Activated T-helper 2 cell treated with anti-CD3 and anti-CD28 coated beads, Interferon-gamma antibody, Interleukin-2, Interleukin-4, amounts not matched to agents 10 μg/mL and 5 μg/mL and 100 μg/mL, durations not matched to agents 14 hours and 24 hours and 36 hours (primary cell): ENCODE measurements at regions not wholly inside any gene's neighbourhood (a gene's known extent, or its start where the extent isn't known, plus 50 kb on each side); places are given as distances from the start of the nearest gene placed in this dataset.
"Not testable (repeated sequence)": the region's sequence is repeated elsewhere in the genome, so short reads cannot be mapped to it uniquely, and the experiment has no call there.

Experiments
- DNase-seq: peaks from one replicate; pipeline ENCODE4 v3.0.0; 2021; ENCODE audit warnings: low spot score
- H3K27ac Mint-ChIP-seq: one replicate; pipeline ENCODE4 v1.8.0; 2021; ENCODE audit warnings: mixed read lengths
- H3K27me3 Mint-ChIP-seq: one replicate; pipeline ENCODE4 v1.8.0; 2021; ENCODE audit warnings: low read depth, mixed read lengths
- H3K36me3 Mint-ChIP-seq: one replicate; pipeline ENCODE4 v1.8.0; 2021; ENCODE audit warnings: low read depth, mixed read lengths
- H3K4me1 Mint-ChIP-seq: one replicate; pipeline ENCODE4 v1.8.0; 2021; ENCODE audit warnings: low read depth, mixed read lengths
- H3K4me3 Mint-ChIP-seq: one replicate; pipeline ENCODE4 v1.8.0; 2021; ENCODE audit warnings: low read depth, mild to moderate bottlenecking, moderate library complexity, mixed read lengths
- H3K9me3 Mint-ChIP-seq: one replicate; pipeline ENCODE4 v1.8.0; 2021; ENCODE audit warnings: mixed read lengths
- intact Hi-C: fragments of 100-400 bp; cut with micrococcal nuclease; formaldehyde crosslinking; loops from one replicate; pipeline ENCODE4 v1.15.1; 2023

- Mint-ChIP-seq H3K9me3 (no peaks in the 10 kb centered on the region), H3K27me3 (no peaks in the 10 kb centered on the region), H3K36me3 (no peaks in the 10 kb centered on the region), H3K27ac (no peak overlapping the region), H3K4me1 (no peaks in the 10 kb centered on the region), H3K4me3 (no peak overlapping the region)
- intact Hi-C loops = no loop called here
- no peak for DNase-seq
These were observed 606.4 kb upstream of the NR3C2 start for GRCh38 chr4:149048451-149049143.

GRCh38 chr4:149047368-149047767 lies 605.2 kb upstream of the NR3C2 start:
- Mint-ChIP-seq H3K9me3 (no peaks in the 10 kb centered on the region), H3K4me1 (no peaks in the 10 kb centered on the region), H3K4me3 (no peak overlapping the region), H3K36me3 (no peaks in the 10 kb centered on the region), H3K27me3 (no peaks in the 10 kb centered on the region), H3K27ac (no peak overlapping the region)
- intact Hi-C loops = no loop called here
- no peak for DNase-seq

GRCh38 chr4:149045731-149046130 lies 603.5 kb upstream of the NR3C2 start:
- no peaks in the 10 kb centered on the region for H3K9me3 Mint-ChIP-seq

GRCh38 chr4:149039786-149040185 lies 597.6 kb upstream of the NR3C2 start:
- H3K9me3 Mint-ChIP-seq, intact Hi-C loops, H3K27ac Mint-ChIP-seq, H3K4me1 Mint-ChIP-seq, DNase-seq, H3K36me3 Mint-ChIP-seq, H3K27me3 Mint-ChIP-seq, H3K4me3 Mint-ChIP-seq: not testable (repeated sequence)

More at GRCh38 chr4:149045731-149046130, 603.5 kb upstream of the NR3C2 start:
- H3K27ac Mint-ChIP-seq = no peak overlapping the region
- no peaks in the 10 kb centered on the region for H3K27me3 Mint-ChIP-seq
- H3K4me1 Mint-ChIP-seq = no peaks in the 10 kb centered on the region
- no peaks in the 10 kb centered on the region for H3K36me3 Mint-ChIP-seq
- intact Hi-C loops = no loop called here
- H3K4me3 Mint-ChIP-seq = no peak overlapping the region
- no peak for DNase-seq

DNA sequence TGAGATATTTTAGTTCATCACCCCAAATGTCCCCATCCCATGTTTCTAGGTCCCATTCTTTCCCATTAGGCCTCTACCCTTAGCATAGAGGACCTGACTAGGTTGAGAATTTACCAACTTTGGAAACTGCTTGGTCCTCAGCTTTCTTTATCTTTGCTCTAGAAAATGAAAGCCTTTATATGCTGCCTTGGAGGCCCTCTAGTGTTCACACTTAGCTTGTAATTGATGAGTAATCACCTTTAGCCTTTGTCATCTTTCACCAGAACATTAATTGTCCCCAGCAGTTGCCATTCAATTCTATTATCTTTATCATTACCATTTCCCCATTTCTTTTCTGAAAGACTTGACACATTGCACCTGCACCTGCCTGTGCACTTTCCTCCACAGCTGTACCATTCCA lies 589.2 kb upstream of the NR3C2 start:
- H3K9me3 Mint-ChIP-seq = no peaks in the 10 kb centered on the region
- no peak overlapping the region for H3K27ac Mint-ChIP-seq
- no peak for DNase-seq
- intact Hi-C loops = no loop called here
- H3K36me3 Mint-ChIP-seq = no peaks in the 10 kb centered on the region
- H3K27me3 Mint-ChIP-seq = no peaks in the 10 kb centered on the region
- no peak overlapping the region for H3K4me3 Mint-ChIP-seq
- H3K4me1 Mint-ChIP-seq = no peaks in the 10 kb centered on the region

DNA sequence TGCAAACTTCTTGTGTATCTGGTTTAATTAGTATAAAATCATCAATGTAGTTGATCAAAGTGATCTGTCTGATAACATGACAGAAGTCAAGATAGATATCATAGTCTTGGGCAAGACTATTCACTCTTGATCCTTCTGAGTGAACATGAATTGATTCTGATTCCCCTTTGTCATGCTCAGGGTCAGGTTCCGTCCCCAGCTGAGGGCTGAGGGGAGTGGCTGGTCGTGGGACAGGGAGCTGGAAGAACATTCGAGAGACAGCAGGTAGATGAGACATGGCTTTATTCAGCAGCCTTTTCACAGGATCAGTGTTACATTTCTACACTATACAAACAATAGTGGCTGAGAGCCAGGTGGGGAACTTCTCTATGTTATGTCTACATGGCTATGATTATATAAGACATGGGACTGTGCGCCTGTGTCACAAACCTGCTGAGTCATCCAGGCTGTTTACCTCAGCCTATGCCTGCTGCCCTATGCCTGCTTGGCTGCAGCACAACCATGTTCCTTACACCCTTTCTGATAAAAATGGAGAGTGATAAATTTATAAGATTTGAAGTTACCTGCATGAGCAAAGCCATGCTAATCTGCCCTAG lies 586.9 kb upstream of the NR3C2 start:
- no peaks in the 10 kb centered on the region for H3K27me3 Mint-ChIP-seq
- no peak overlapping the region for H3K27ac Mint-ChIP-seq
- no peak for DNase-seq

GRCh38 chr4:149026696-149027095 lies 584.5 kb upstream of the NR3C2 start:
- H3K4me3 Mint-ChIP-seq = no peak overlapping the region
- H3K27ac Mint-ChIP-seq = no peak overlapping the region
- no peaks in the 10 kb centered on the region for H3K9me3 Mint-ChIP-seq
- no peaks in the 10 kb centered on the region for H3K4me1 Mint-ChIP-seq
- no peak for DNase-seq
- intact Hi-C loops = no loop called here
- H3K27me3 Mint-ChIP-seq = no peaks in the 10 kb centered on the region
- no peaks in the 10 kb centered on the region for H3K36me3 Mint-ChIP-seq

More for the DNA sequence above, 586.9 kb upstream of the NR3C2 start:
- intact Hi-C loops = no loop called here
- Mint-ChIP-seq H3K4me3 (no peak overlapping the region), H3K36me3 (no peaks in the 10 kb centered on the region), H3K9me3 (no peaks in the 10 kb centered on the region), H3K4me1 (no peaks in the 10 kb centered on the region)

GRCh38 chr4:149017002-149017734 lies 575.0 kb upstream of the NR3C2 start:
- H3K4me1 Mint-ChIP-seq = no peaks in the 10 kb centered on the region
- no peak overlapping the region for H3K27ac Mint-ChIP-seq
- no peak overlapping the region for H3K4me3 Mint-ChIP-seq
- no peaks in the 10 kb centered on the region for H3K27me3 Mint-ChIP-seq
- H3K36me3 Mint-ChIP-seq = no peaks in the 10 kb centered on the region
- H3K9me3 Mint-ChIP-seq = no peaks in the 10 kb centered on the region
- no peak for DNase-seq
- intact Hi-C loops = no loop called here

DNA sequence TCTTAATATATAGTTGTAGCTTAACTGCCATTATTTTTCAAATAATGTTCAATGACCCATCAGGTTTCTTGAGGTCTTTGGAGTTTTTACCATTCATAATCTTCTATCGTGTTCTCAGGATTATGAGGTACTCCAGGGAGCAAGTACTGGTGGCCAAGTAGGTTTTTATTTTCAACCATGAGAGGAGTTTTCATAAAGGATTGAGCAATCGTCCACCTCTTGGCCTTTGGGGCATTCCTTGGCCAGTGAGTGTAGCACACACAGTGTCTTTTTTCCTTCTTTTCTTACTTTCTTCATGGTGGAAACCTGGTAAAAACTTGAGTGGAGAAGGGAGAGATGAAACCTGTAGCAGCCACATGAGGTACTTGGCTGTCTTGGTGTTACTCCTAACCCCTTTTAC lies 567.0 kb upstream of the NR3C2 start:
- H3K9me3 Mint-ChIP-seq = no peaks in the 10 kb centered on the region
- intact Hi-C loops = no loop called here
- DNase-seq = no peak
- H3K4me3 Mint-ChIP-seq = no peak overlapping the region
- no peaks in the 10 kb centered on the region for H3K27me3 Mint-ChIP-seq
- no peaks in the 10 kb centered on the region for H3K36me3 Mint-ChIP-seq
- H3K27ac Mint-ChIP-seq = no peak overlapping the region
- no peaks in the 10 kb centered on the region for H3K4me1 Mint-ChIP-seq

- Mint-ChIP-seq H3K27me3 (no peaks in the 10 kb centered on the region), H3K4me1 (no peaks in the 10 kb centered on the region), H3K36me3 (no peaks in the 10 kb centered on the region), H3K9me3 (no peaks in the 10 kb centered on the region), H3K27ac (no peak overlapping the region), H3K4me3 (no peak overlapping the region)
- intact Hi-C loops = no loop called here
- no peak for DNase-seq
These were observed 566.3 kb upstream of the NR3C2 start for GRCh38 chr4:149008415-149009025.

- H3K27ac Mint-ChIP-seq = no peak overlapping the region
- H3K9me3 Mint-ChIP-seq = no peaks in the 10 kb centered on the region
- H3K27me3 Mint-ChIP-seq = no peaks in the 10 kb centered on the region
- no peaks in the 10 kb centered on the region for H3K36me3 Mint-ChIP-seq
- no peak overlapping the region for H3K4me3 Mint-ChIP-seq
- DNase-seq = no peak
- intact Hi-C loops = no loop called here
- no peaks in the 10 kb centered on the region for H3K4me1 Mint-ChIP-seq
These were observed 563.0 kb upstream of the NR3C2 start for GRCh38 chr4:149005191-149005590.

GRCh38 chr4:148999924-149000323 lies 557.7 kb upstream of the NR3C2 start:
- Mint-ChIP-seq H3K9me3 (no peaks in the 10 kb centered on the region), H3K36me3 (no peaks in the 10 kb centered on the region), H3K4me1 (no peaks in the 10 kb centered on the region), H3K27ac (no peak overlapping the region), H3K27me3 (no peaks in the 10 kb centered on the region), H3K4me3 (no peak overlapping the region)
- DNase-seq = no peak
- intact Hi-C loops = no loop called here

GRCh38 chr4:148998719-148999118 lies 556.5 kb upstream of the NR3C2 start:
- Mint-ChIP-seq H3K27me3 (no peaks in the 10 kb centered on the region), H3K4me1 (no peaks in the 10 kb centered on the region), H3K36me3 (no peaks in the 10 kb centered on the region), H3K9me3 (no peaks in the 10 kb centered on the region), H3K4me3 (no peak overlapping the region), H3K27ac (no peak overlapping the region)
- intact Hi-C loops = no loop called here
- DNase-seq = no peak
